DOHH2 (cell line): ENCODE measurements at regions not wholly inside any gene's neighbourhood (a gene's known extent, or its start where the extent isn't known, plus 50 kb on each side); places are given as distances from the start of the nearest gene placed in this dataset.

Source experiments
- H3F3A ChIP-seq: fragments of 200-600 bp; sonication (generic), shearing (Covaris generic); 2 replicates; pipeline ENCODE4 v1.6.0; 2016; ENCODE audit warnings: antibody characterized with exemption, mild to moderate bottlenecking; ENCODE audit not compliant: control insufficient read depth, insufficient read depth
- H3K27ac ChIP-seq: fragments of 200-600 bp; sonication (generic); 2 replicates; pipeline ENCODE4 v1.5.1; 2014; ENCODE audit warnings: low read depth, mild to moderate bottlenecking, low read length, moderate library complexity
- H3K27me3 ChIP-seq: fragments of 200-600 bp; sonication (generic); 2 replicates; pipeline ENCODE4 v1.6.1; 2014; ENCODE audit warnings: mild to moderate bottlenecking, low read length, mixed read lengths; ENCODE audit not compliant: control insufficient read depth
- H3K36me3 ChIP-seq: fragments of 200-600 bp; sonication (generic); 2 replicates; pipeline ENCODE4 v1.6.1; 2014; ENCODE audit warnings: mild to moderate bottlenecking, low read length, moderate library complexity, mixed read lengths; ENCODE audit not compliant: control insufficient read depth
- H3K4me1 ChIP-seq: fragments of 200-600 bp; sonication (generic); 2 replicates; pipeline ENCODE4 v1.6.1; 2014; ENCODE audit warnings: mild to moderate bottlenecking, low read length, mixed read lengths; ENCODE audit not compliant: control insufficient read depth
- H3K4me2 ChIP-seq: fragments of 200-600 bp; sonication (generic); 2 replicates; pipeline ENCODE4 v1.6.0; 2014; ENCODE audit warnings: mild to moderate bottlenecking, low read length, moderate library complexity
- H3K4me3 ChIP-seq: fragments of 200-600 bp; sonication (generic); 2 replicates; pipeline ENCODE4 v1.5.1; 2014; ENCODE audit warnings: mild to moderate bottlenecking, low read length, mixed read lengths
- H3K79me2 ChIP-seq: fragments of 200-600 bp; sonication (generic); 2 replicates; pipeline ENCODE4 v1.6.1; 2014; ENCODE audit warnings: mild to moderate bottlenecking, low read length, mixed read lengths; ENCODE audit not compliant: control insufficient read depth
- H3K9me2 ChIP-seq: fragments of 200-600 bp; sonication (generic); replicated peaks from 2 replicates; pipeline ENCODE4 v1.6.1; 2014; ENCODE audit warnings: mild to moderate bottlenecking, low read length, mixed read lengths; ENCODE audit not compliant: control insufficient read depth
- H3K9me3 ChIP-seq: fragments of 200-600 bp; sonication (generic); 2 replicates; pipeline ENCODE4 v1.6.1; 2014; ENCODE audit warnings: antibody characterized with exemption, low read length, mixed read lengths; ENCODE audit not compliant: control insufficient read depth, insufficient read depth
- H4K20me1 ChIP-seq: fragments of 200-600 bp; sonication (generic); 2 replicates; pipeline ENCODE4 v1.6.0; 2014; ENCODE audit warnings: low read depth, mild to moderate bottlenecking, antibody characterized with exemption, low read length, moderate library complexity; ENCODE audit not compliant: control insufficient read depth, insufficient read depth
- CTCF ChIP-seq: fragments of 200-600 bp; sonication (generic); IDR thresholded peaks from one replicate; pipeline ENCODE4 v1.5.1; 2014; ENCODE audit warnings: antibody characterized with exemption, mild to moderate bottlenecking, low read depth, low read length; ENCODE audit not compliant: poor library complexity, severe bottlenecking
- EZH2phosphoT487 ChIP-seq: fragments of 200-600 bp; sonication (generic); IDR thresholded peaks from 2 replicates; pipeline ENCODE4 v1.6.1; 2017; ENCODE audit warnings: borderline replicate concordance, mild to moderate bottlenecking, antibody characterized with exemption, low read length, moderate library complexity, mixed read lengths

GRCh38 chr2:49288113-49288705 lies 133.9 kb upstream of the FSHR start:
- Histone ChIP-seq H3K9me2 (no peaks in the 10 kb centered on the region), H3K79me2 (no peaks in the 10 kb centered on the region), H3K36me3 (no peaks in the 10 kb centered on the region), H4K20me1 (no peaks in the 10 kb centered on the region), H3K4me3 (no peak overlapping the region), H3K4me2 (no peak overlapping the region), H3K9me3 (no peaks in the 10 kb centered on the region), H3F3A (no peaks in the 10 kb centered on the region), H3K4me1 (no peaks in the 10 kb centered on the region), H3K27ac (no peak overlapping the region), H3K27me3 (no peaks in the 10 kb centered on the region)
- no peak for TF ChIP-seq CTCF
- no peak for TF ChIP-seq EZH2phosphoT487

DNA sequence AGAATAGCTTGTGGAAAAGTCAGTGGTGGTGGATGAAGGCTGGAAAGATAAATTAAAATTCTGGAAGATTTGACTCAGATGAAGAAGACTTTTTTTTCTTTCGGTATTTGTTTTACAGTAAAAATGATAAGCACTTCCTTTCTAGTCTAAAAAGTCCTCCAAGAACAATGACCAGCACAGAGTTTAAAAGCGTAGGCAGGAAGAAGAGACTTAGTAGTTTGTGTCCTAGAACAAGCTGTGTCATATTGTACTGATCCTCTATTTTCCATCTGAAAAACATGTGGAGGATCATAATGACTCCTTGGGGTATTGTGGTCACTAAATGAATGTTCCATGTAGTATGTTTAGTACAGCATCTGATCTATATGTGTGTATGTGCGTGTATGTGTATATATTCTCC lies 132.4 kb upstream of the FSHR start:
- no peaks in the 10 kb centered on the region for H3K27me3 ChIP-seq
- no peaks in the 10 kb centered on the region for H3F3A ChIP-seq
- H3K4me2 ChIP-seq: no peak overlapping the region
- H3K79me2 ChIP-seq: no peaks in the 10 kb centered on the region
- H3K9me3 ChIP-seq: no peaks in the 10 kb centered on the region
- no peaks in the 10 kb centered on the region for H3K4me1 ChIP-seq
- no peaks in the 10 kb centered on the region for H4K20me1 ChIP-seq
- H3K36me3 ChIP-seq: no peaks in the 10 kb centered on the region
- TF ChIP-seq EZH2phosphoT487 (no peak), CTCF (no peak)
- H3K27ac ChIP-seq: no peak overlapping the region
- H3K9me2 ChIP-seq: no peaks in the 10 kb centered on the region
- H3K4me3 ChIP-seq: no peak overlapping the region

GRCh38 chr2:49286045-49286444 lies 131.7 kb upstream of the FSHR start:
- Histone ChIP-seq H4K20me1 (no peaks in the 10 kb centered on the region), H3K4me3 (no peak overlapping the region), H3K36me3 (no peaks in the 10 kb centered on the region), H3F3A (no peaks in the 10 kb centered on the region), H3K4me2 (no peak overlapping the region), H3K9me3 (no peaks in the 10 kb centered on the region), H3K79me2 (no peaks in the 10 kb centered on the region), H3K4me1 (no peaks in the 10 kb centered on the region), H3K27ac (no peak overlapping the region), H3K27me3 (no peaks in the 10 kb centered on the region), H3K9me2 (no peaks in the 10 kb centered on the region)
- no peak for TF ChIP-seq CTCF
- TF ChIP-seq EZH2phosphoT487: no peak

DNA sequence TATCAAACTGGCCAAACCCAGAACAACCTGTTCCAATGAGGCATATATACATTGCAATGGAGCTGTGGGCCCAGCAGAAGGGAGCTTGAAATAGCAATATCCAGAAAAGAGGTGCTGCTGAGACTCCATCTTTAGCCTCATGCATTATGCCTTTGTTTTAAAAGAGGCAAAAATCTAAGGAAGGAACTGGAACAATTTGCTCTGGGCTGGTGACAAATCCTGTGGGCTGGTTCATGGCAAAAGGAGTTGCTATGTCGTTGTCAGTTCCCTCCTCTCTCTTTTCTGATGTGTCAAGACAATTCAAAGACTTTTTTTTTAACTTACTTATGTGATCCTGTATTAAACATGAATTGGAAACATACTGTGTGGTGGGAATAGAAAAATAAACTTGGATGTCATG lies 124.2 kb upstream of the FSHR start:
- Histone ChIP-seq H3F3A (no peaks in the 10 kb centered on the region), H3K27me3 (no peaks in the 10 kb centered on the region), H3K4me2 (no peak overlapping the region), H3K79me2 (no peaks in the 10 kb centered on the region), H3K27ac (no peak overlapping the region), H4K20me1 (no peaks in the 10 kb centered on the region), H3K4me1 (no peaks in the 10 kb centered on the region), H3K4me3 (no peak overlapping the region), H3K9me2 (no peaks in the 10 kb centered on the region), H3K36me3 (no peaks in the 10 kb centered on the region), H3K9me3 (no peaks in the 10 kb centered on the region)
- TF ChIP-seq EZH2phosphoT487 (no peak), CTCF (no peak)
